OCI-LY3 (cell line): ENCODE measurements at regions not wholly inside any gene's neighbourhood (a gene's known extent, or its start where the extent isn't known, plus 50 kb on each side); places are given as distances from the start of the nearest gene placed in this dataset.

Experiments used
- EZH2phosphoT487 ChIP-seq: fragments of 200-600 bp; shearing (Covaris generic); IDR thresholded peaks from 2 replicates; pipeline ENCODE4 v1.6.1; 2018; ENCODE audit warnings: antibody characterized with exemption, mixed run types, low read depth
- TF ChIP-seq, protein P1 (sequence below): fragments of 200-600, 300-600 bp; sonication (generic); IDR thresholded peaks from 2 replicates; pipeline ENCODE4 v1.5.1; 2014; ENCODE audit warnings: antibody characterized with exemption, low read length, low read depth

DNA sequence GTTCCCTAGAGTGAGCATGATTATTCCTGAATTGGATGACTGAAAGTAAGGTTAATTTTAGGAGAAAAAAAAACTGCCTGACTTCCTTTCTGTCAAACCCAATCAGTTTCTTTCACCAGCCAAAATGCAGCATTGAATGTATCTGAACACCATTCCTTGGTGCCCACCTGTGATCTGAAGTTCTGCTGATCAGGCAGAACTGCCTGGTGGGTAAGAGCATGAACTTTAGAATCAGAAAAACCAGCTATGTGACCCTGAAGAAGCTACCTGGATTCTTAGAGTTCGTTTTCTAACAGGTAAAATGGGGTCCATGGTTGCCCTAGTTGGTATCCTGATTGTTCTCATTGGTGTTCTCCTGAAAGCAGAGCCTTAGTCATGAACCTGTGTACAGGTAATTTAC lies 506.9 kb downstream of the MED13L start:
- TF ChIP-seq, protein P1, sequence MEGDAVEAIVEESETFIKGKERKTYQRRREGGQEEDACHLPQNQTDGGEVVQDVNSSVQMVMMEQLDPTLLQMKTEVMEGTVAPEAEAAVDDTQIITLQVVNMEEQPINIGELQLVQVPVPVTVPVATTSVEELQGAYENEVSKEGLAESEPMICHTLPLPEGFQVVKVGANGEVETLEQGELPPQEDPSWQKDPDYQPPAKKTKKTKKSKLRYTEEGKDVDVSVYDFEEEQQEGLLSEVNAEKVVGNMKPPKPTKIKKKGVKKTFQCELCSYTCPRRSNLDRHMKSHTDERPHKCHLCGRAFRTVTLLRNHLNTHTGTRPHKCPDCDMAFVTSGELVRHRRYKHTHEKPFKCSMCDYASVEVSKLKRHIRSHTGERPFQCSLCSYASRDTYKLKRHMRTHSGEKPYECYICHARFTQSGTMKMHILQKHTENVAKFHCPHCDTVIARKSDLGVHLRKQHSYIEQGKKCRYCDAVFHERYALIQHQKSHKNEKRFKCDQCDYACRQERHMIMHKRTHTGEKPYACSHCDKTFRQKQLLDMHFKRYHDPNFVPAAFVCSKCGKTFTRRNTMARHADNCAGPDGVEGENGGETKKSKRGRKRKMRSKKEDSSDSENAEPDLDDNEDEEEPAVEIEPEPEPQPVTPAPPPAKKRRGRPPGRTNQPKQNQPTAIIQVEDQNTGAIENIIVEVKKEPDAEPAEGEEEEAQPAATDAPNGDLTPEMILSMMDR = no peak
- no peak for TF ChIP-seq EZH2phosphoT487
